PC-3 (cell line): ENCODE measurements at regions not wholly inside any gene's neighbourhood (a gene's known extent, or its start where the extent isn't known, plus 50 kb on each side); places are given as distances from the start of the nearest gene placed in this dataset.

Experiments
- ATAC-seq: fragments of 200-7000 bp; cut with Tn5 transposase; 2 replicates; pipeline ENCODE4 v1.9.1; 2020; ENCODE audit warnings: mild to moderate bottlenecking, moderate library complexity
- BruUV-seq: library from RNA; stranded (reverse); fragments of 400-500 nt; replicated peaks from 2 replicates; lab custom pipeline; 2021; lab: Mats Ljungman, UMichigan
- CTCF ChIA-PET: fragments of 300-600 bp; sonication (Branson Sonifier 250); formaldehyde crosslinking; loops from one replicate; lab custom pipeline; 2022; ENCODE audit warnings: antibody characterized with exemption; lab: Charles Lee
- POLR2A ChIA-PET: fragments of 300-600 bp; sonication (Branson Sonifier 250); formaldehyde crosslinking; loops from one replicate; lab custom pipeline; 2022; ENCODE audit warnings: antibody characterized with exemption; ENCODE audit not compliant: unreplicated experiment; lab: Charles Lee
- DNase-seq: peaks from one replicate; pipeline ENCODE4 v3.0.0-alpha.2; 2015
- H2AFZ ChIP-seq: fragments of 300-600 bp; sonication (generic); 2 replicates; pipeline ENCODE4 v1.6.0; 2016; ENCODE audit warnings: antibody characterized with exemption, low read length
- H3F3A ChIP-seq: fragments of 300-600 bp; sonication (generic); one replicate; pipeline ENCODE4 v1.6.0; 2017; ENCODE audit warnings: antibody characterized with exemption, low read length, control low read depth, mild to moderate bottlenecking; ENCODE audit not compliant: unreplicated experiment
- H3K27ac ChIP-seq: fragments of 300-600 bp; sonication (generic); 2 replicates; pipeline ENCODE4 v1.5.1; 2016; ENCODE audit warnings: mild to moderate bottlenecking, low read length
- H3K27me3 ChIP-seq: fragments of 300-600 bp; sonication (generic); 2 replicates; pipeline ENCODE4 v1.6.1; 2016; ENCODE audit warnings: low read length, mixed read lengths
- H3K36me3 ChIP-seq: fragments of 300-600 bp; sonication (generic); 2 replicates; pipeline ENCODE4 v1.6.1; 2016; ENCODE audit warnings: low read depth, mixed run types, low read length, mixed read lengths
- H3K4me1 ChIP-seq: fragments of 300-600 bp; sonication (generic); 2 replicates; pipeline ENCODE4 v1.5.1; 2016; ENCODE audit warnings: low read length; ENCODE audit not compliant: insufficient read depth
- H3K4me2 ChIP-seq: fragments of 300-600 bp; sonication (generic); 2 replicates; pipeline ENCODE4 v1.6.0; 2016; ENCODE audit warnings: low read length
- H3K4me3 ChIP-seq: fragments of 300-600 bp; sonication (generic); 2 replicates; pipeline ENCODE4 v1.5.1; 2016; ENCODE audit warnings: mild to moderate bottlenecking, low read length, mixed read lengths
- H3K79me2 ChIP-seq: fragments of 300-600 bp; sonication (generic); 2 replicates; pipeline ENCODE4 v1.6.1; 2017; ENCODE audit warnings: low read length, mixed read lengths
- H3K9ac ChIP-seq: fragments of 300-600 bp; sonication (generic); 2 replicates; pipeline ENCODE4 v1.6.0; 2016; ENCODE audit warnings: mild to moderate bottlenecking, low read length
- H3K9me2 ChIP-seq: fragments of 300-600 bp; sonication (generic); replicated peaks from 2 replicates; pipeline ENCODE4 v1.6.1; 2016; ENCODE audit warnings: mixed run types, low read length, mixed read lengths
- H3K9me3 ChIP-seq: fragments of 300-600 bp; sonication (generic); 2 replicates; pipeline ENCODE4 v1.6.1; 2016; ENCODE audit warnings: low read length, mixed read lengths
- H4K20me1 ChIP-seq: fragments of 300-600 bp; sonication (generic); 2 replicates; pipeline ENCODE4 v1.6.1; 2016; ENCODE audit warnings: low read length, mixed read lengths
- EZH2 ChIP-seq: fragments of 300-600 bp; sonication (generic); IDR thresholded peaks from one replicate; pipeline ENCODE4 v1.6.1; 2017; ENCODE audit warnings: antibody characterized with exemption, mild to moderate bottlenecking, low read length; ENCODE audit not compliant: unreplicated experiment
- EZH2phosphoT487 ChIP-seq: fragments of 300-600 bp; sonication (generic); IDR thresholded peaks from 2 replicates; pipeline ENCODE4 v1.6.1; 2018; ENCODE audit warnings: mild to moderate bottlenecking, antibody characterized with exemption, low read length, borderline replicate concordance
- intact Hi-C: fragments of 100-400 bp; cut with micrococcal nuclease; formaldehyde crosslinking; loops from 2 replicates; pipeline ENCODE4 v1.9.0; 2023
- TF ChIP-seq, protein P1 (sequence below): fragments of 300-600 bp; sonication (generic); conservative IDR thresholded peaks from 2 replicates; pipeline ENCODE4 v1.5.1; 2017; ENCODE audit warnings: antibody characterized with exemption, low read depth, mild to moderate bottlenecking, low read length

DNA sequence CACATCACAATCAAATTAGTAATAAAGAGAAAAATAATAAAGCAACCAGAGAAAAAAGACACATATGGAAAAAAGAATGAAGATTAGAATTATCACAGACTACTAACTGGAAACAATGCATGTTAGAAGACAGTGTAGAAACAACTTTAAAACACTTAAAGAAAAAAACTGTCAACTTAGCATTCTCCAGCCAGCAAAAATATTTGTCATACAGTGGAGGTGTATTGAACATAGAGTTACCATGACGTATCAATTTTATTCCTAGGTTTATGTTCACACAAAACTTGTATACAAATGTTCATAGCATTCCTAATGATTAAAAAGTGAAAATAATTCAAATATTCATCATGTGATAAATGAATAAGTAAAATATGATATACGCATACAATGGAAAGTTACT is 61.5 kb upstream of the ADAM23 start:
- no peak overlapping the region for H3K4me2 ChIP-seq
- no peak for ATAC-seq
- peaks cover 25% of the 10 kb centered on the region for H3K27me3 ChIP-seq
- no peak overlapping the region for H2AFZ ChIP-seq
- ChIA-PET POLR2A (no interaction called here), CTCF (no interaction called here)
- H4K20me1 ChIP-seq: no peaks in the 10 kb centered on the region
- no peaks in the 10 kb centered on the region for H3K4me1 ChIP-seq
- no TSS peak for BruUV-seq
- H3K9me2 ChIP-seq: no peaks in the 10 kb centered on the region
- H3K36me3 ChIP-seq: no peaks in the 10 kb centered on the region
- no peak overlapping the region for H3K9ac ChIP-seq
- TF ChIP-seq EZH2 (no peak), EZH2phosphoT487 (no peak)
- TF ChIP-seq, protein P1, sequence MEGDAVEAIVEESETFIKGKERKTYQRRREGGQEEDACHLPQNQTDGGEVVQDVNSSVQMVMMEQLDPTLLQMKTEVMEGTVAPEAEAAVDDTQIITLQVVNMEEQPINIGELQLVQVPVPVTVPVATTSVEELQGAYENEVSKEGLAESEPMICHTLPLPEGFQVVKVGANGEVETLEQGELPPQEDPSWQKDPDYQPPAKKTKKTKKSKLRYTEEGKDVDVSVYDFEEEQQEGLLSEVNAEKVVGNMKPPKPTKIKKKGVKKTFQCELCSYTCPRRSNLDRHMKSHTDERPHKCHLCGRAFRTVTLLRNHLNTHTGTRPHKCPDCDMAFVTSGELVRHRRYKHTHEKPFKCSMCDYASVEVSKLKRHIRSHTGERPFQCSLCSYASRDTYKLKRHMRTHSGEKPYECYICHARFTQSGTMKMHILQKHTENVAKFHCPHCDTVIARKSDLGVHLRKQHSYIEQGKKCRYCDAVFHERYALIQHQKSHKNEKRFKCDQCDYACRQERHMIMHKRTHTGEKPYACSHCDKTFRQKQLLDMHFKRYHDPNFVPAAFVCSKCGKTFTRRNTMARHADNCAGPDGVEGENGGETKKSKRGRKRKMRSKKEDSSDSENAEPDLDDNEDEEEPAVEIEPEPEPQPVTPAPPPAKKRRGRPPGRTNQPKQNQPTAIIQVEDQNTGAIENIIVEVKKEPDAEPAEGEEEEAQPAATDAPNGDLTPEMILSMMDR: no peak
- H3K4me3 ChIP-seq: no peak overlapping the region
- H3F3A ChIP-seq: no peaks in the 10 kb centered on the region
- H3K79me2 ChIP-seq: no peaks in the 10 kb centered on the region
- no peak overlapping the region for H3K27ac ChIP-seq
- H3K9me3 ChIP-seq: no peaks in the 10 kb centered on the region
- intact Hi-C loops: no loop called here
- DNase-seq: no peak

DNA sequence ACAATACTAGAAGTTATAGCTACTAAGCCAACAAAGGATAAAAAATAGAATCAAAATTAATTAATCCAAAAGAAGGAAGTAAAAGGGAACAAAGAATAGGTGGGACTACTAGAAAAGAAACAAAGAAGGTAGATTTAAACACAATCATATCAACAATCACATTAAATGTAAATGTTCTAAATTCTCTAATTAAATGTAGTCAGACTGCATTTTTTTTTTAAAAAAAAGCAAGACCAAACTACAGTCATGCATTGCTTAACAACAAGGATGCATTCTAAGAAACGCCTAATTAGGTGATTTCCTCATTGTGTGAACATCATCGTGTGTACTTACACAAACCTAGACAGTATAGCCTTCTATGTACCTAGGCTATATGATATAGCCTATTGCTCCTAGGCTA is 59.7 kb upstream of the ADAM23 start:
- Histone ChIP-seq H3K27me3 (peaks cover 28% of the 10 kb centered on the region), H3K9ac (no peak overlapping the region), H2AFZ (no peak overlapping the region), H3K79me2 (no peaks in the 10 kb centered on the region), H3K4me1 (no peaks in the 10 kb centered on the region), H3K9me2 (no peaks in the 10 kb centered on the region), H3K4me2 (no peak overlapping the region), H3K4me3 (no peak overlapping the region), H3K36me3 (no peaks in the 10 kb centered on the region), H4K20me1 (no peaks in the 10 kb centered on the region), H3K27ac (no peak overlapping the region), H3F3A (no peaks in the 10 kb centered on the region), H3K9me3 (no peaks in the 10 kb centered on the region)
- ChIA-PET CTCF (no interaction called here), POLR2A (no interaction called here)
- no TSS peak for BruUV-seq
- ATAC-seq (no peak), DNase-seq (no peak)
- intact Hi-C loops: no loop called here
- TF ChIP-seq EZH2phosphoT487 (no peak), EZH2 (no peak)
- TF ChIP-seq, protein P1: no peak

DNA sequence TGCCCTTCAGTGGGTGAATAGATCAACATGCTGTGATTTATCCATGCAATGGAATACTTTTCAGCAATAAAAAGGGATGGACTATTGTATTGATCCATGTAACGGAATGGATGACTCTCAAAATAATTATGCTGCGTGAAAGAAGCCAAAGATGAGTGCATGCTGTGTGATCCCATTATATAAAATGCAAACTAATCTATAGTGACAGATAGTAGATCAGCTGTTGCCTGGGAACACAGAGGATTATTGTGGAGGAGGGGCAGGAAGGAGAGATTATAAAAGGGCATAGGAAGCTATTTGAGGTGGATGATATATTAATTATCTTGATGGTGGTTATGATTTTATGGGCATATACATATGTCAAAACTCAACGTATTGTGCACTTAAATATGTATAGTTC is 55.5 kb upstream of the ADAM23 start:
- Histone ChIP-seq H3K27me3 (peaks cover 19% of the 10 kb centered on the region), H3K4me3 (no peak overlapping the region), H3K79me2 (no peaks in the 10 kb centered on the region), H2AFZ (no peak overlapping the region), H3K4me2 (no peak overlapping the region), H3F3A (no peaks in the 10 kb centered on the region), H3K9me2 (no peaks in the 10 kb centered on the region), H3K9me3 (no peaks in the 10 kb centered on the region), H3K4me1 (no peaks in the 10 kb centered on the region), H3K9ac (no peak overlapping the region), H3K27ac (no peak overlapping the region), H3K36me3 (no peaks in the 10 kb centered on the region), H4K20me1 (no peaks in the 10 kb centered on the region)
- no peak for ATAC-seq
- ChIA-PET CTCF (no interaction called here), POLR2A (no interaction called here)
- BruUV-seq: no TSS peak
- intact Hi-C loops: no loop called here
- no peak for TF ChIP-seq EZH2
- TF ChIP-seq EZH2phosphoT487: no peak
- TF ChIP-seq, protein P1: no peak
- no peak for DNase-seq
